H1 (cell line): ENCODE measurements at regions not wholly inside any gene's neighbourhood (a gene's known extent, or its start where the extent isn't known, plus 50 kb on each side); places are given as distances from the start of the nearest gene placed in this dataset.

ENCODE experiments used
- CTCF ChIA-PET: fragments of 300-600 bp; sonication (Branson Sonifier 250); formaldehyde crosslinking; loops from one replicate; lab custom pipeline; 2021; ENCODE audit not compliant: partially characterized antibody; lab: Charles Lee
- POLR2A ChIA-PET: fragments of 300-600 bp; sonication (Branson Sonifier 250); formaldehyde crosslinking; loops from one replicate; lab custom pipeline; 2021; ENCODE audit warnings: inconsistent platforms; ENCODE audit not compliant: partially characterized antibody; lab: Charles Lee
- DNase-seq, 2 experiments: peaks; one replicate each; pipeline versions ENCODE4 v3.0.0 to v3.0.0-alpha.2; 2010 to 2022; ENCODE audit warnings: low spot score in 2 of 2, low read depth in 1 of 2, mixed read lengths in 1 of 2
- FAIRE-seq: peaks from 2 replicates; lab custom pipeline; 2011; peaks lifted over from hg19 to GRCh38; lab: Jason Lieb, UNC
- H2AFZ ChIP-seq: 2 replicates; pipeline ENCODE4 v1.8.1; 2012; ENCODE audit warnings: low read length, inconsistent platforms
- H2AK5ac ChIP-seq: 2 replicates; pipeline ENCODE4 v1.6.1; 2013; ENCODE audit warnings: low read depth, low read length
- H2BK120ac ChIP-seq: replicated peaks from 2 replicates; pipeline ENCODE3; 2013; ENCODE audit warnings: low read depth, low read length, inconsistent platforms
- H2BK12ac ChIP-seq: 2 replicates; pipeline ENCODE4 v1.6.1; 2013; ENCODE audit warnings: low read depth, low read length
- H2BK15ac ChIP-seq: 2 replicates; pipeline ENCODE4 v1.6.1; 2013; ENCODE audit warnings: low read length
- H2BK20ac ChIP-seq: 2 replicates; pipeline ENCODE4 v1.6.1; 2013; ENCODE audit warnings: low read length
- H2BK5ac ChIP-seq: 2 replicates; pipeline ENCODE4 v1.6.1; 2013; ENCODE audit warnings: low read depth, low read length
- H3K14ac ChIP-seq: 2 replicates; pipeline ENCODE4 v1.6.1; 2013; ENCODE audit warnings: inconsistent platforms; ENCODE audit not compliant: insufficient read length
- H3K18ac ChIP-seq: 2 replicates; pipeline ENCODE4 v1.6.1; 2013; ENCODE audit warnings: low read length; ENCODE audit errors: extremely low read depth
- H3K23ac ChIP-seq: 2 replicates; pipeline ENCODE4 v1.6.1; 2013; ENCODE audit warnings: inconsistent platforms; ENCODE audit not compliant: insufficient read length
- H3K23me2 ChIP-seq: 2 replicates; pipeline ENCODE4 v1.6.1; 2013; ENCODE audit warnings: low read depth, low read length
- H3K27ac ChIP-seq: 2 replicates; pipeline ENCODE4 v1.6.1; 2011; ENCODE audit warnings: low read depth, low read length, inconsistent platforms
- H3K27me3 ChIP-seq, 4 experiments: replicated peaks in 1 of 4; 1 replicate in 1 of 4; 2 replicates in 3 of 4; pipeline versions ENCODE4 v1.6.1 to v1.8.1; 2011 to 2013; ENCODE audit warnings: low read length in 3 of 4, mild to moderate bottlenecking in 3 of 4, inconsistent platforms in 2 of 4, mixed read lengths in 2 of 4, moderate library complexity in 1 of 4; ENCODE audit not compliant: control insufficient read depth in 3 of 4, insufficient read depth in 3 of 4; ENCODE audit errors: extremely low read depth in 1 of 4
- H3K36me3 ChIP-seq, 4 experiments: 2 replicates each; pipeline versions ENCODE4 v1.6.1 to v1.8.1; 2011 to 2013; ENCODE audit warnings: mild to moderate bottlenecking in 4 of 4, low read length in 3 of 4, moderate library complexity in 2 of 4, control low read depth in 1 of 4, inconsistent platforms in 1 of 4; ENCODE audit not compliant: insufficient read depth in 4 of 4, control insufficient read depth in 2 of 4
- H3K4ac ChIP-seq: replicated peaks from 2 replicates; pipeline ENCODE3; 2013; ENCODE audit warnings: low read length, low read depth, mixed read lengths, inconsistent platforms; ENCODE audit not compliant: insufficient read length
- H3K4me1 ChIP-seq, 4 experiments: replicated peaks in 1 of 4; 1 replicate in 1 of 4; 2 replicates in 3 of 4; pipeline versions ENCODE4 v1.6.1 to v1.8.1; 2011 to 2013; ENCODE audit warnings: low read length in 3 of 4, inconsistent platforms in 2 of 4, mixed read lengths in 1 of 4; ENCODE audit not compliant: insufficient read depth in 4 of 4, control insufficient read depth in 3 of 4
- H3K4me2 ChIP-seq, 2 experiments: 2 replicates each; pipeline versions ENCODE4 v1.6.1 to v1.8.1; 2011 to 2013; ENCODE audit warnings: low read depth in 2 of 2, low read length in 2 of 2, control low read depth in 1 of 2, inconsistent platforms in 1 of 2, mild to moderate bottlenecking in 1 of 2; ENCODE audit not compliant: insufficient read depth in 1 of 2
- H3K4me3 ChIP-seq, 4 experiments: fragments of 200-600, 300-600 bp in 1 of 4; sonication (generic), shearing (Covaris generic), sonication (Bioruptor Twin) in 1 of 4; 2 replicates each; pipeline versions ENCODE4 v1.5.1 to v1.8.1; 2011 to 2016; ENCODE audit warnings: low read length in 4 of 4, low read depth in 3 of 4, control low read depth in 2 of 4, inconsistent platforms in 2 of 4, mild to moderate bottlenecking in 2 of 4, mixed read lengths in 1 of 4, moderate library complexity in 1 of 4; ENCODE audit not compliant: insufficient read depth in 2 of 4; ENCODE audit errors: extremely low read depth in 1 of 4
- H3K56ac ChIP-seq: replicated peaks from 2 replicates; pipeline ENCODE3; 2013; ENCODE audit warnings: low read depth, mild to moderate bottlenecking, mixed read lengths, low read length, inconsistent platforms; ENCODE audit not compliant: insufficient read length
- H3K79me1 ChIP-seq: 2 replicates; pipeline ENCODE4 v1.6.1; 2013; ENCODE audit warnings: low read depth, low read length, control low read depth
- H3K79me2 ChIP-seq, 2 experiments: 2 replicates each; pipeline versions ENCODE4 v1.6.1 to v1.8.1; 2012 to 2013; ENCODE audit warnings: low read length in 2 of 2, mild to moderate bottlenecking in 2 of 2, inconsistent platforms in 1 of 2; ENCODE audit not compliant: insufficient read depth in 2 of 2, control insufficient read depth in 1 of 2
- H3K9ac ChIP-seq, 4 experiments: replicated peaks in 1 of 4; 1 replicate in 1 of 4; 2 replicates in 3 of 4; pipeline versions ENCODE4 v1.6.1 to v1.8.1; 2011 to 2013; ENCODE audit warnings: low read depth in 3 of 4, low read length in 3 of 4, control low read depth in 2 of 4, mild to moderate bottlenecking in 2 of 4, moderate library complexity in 2 of 4, inconsistent platforms in 1 of 4; ENCODE audit errors: extremely low read depth in 1 of 4
- H3K9me3 ChIP-seq, 2 experiments: 2 replicates each; pipeline versions ENCODE4 v1.6.1 to v1.8.1; 2012 to 2013; ENCODE audit warnings: mild to moderate bottlenecking in 2 of 2, moderate library complexity in 2 of 2, control low read depth in 1 of 2, inconsistent platforms in 1 of 2, low read depth in 1 of 2, low read length in 1 of 2, mixed read lengths in 1 of 2; ENCODE audit not compliant: insufficient read depth in 2 of 2
- H4K20me1 ChIP-seq, 2 experiments: replicated peaks in 1 of 2; 2 replicates each; pipeline versions ENCODE3 to v1.8.1; 2011 to 2013; ENCODE audit warnings: inconsistent platforms in 2 of 2, low read length in 2 of 2, mild to moderate bottlenecking in 1 of 2; ENCODE audit not compliant: insufficient read depth in 2 of 2, control insufficient read depth in 1 of 2
- H4K5ac ChIP-seq: 2 replicates; pipeline ENCODE4 v1.6.1; 2013; ENCODE audit warnings: low read length, low read depth, mixed read lengths, inconsistent platforms; ENCODE audit not compliant: insufficient read length
- H4K8ac ChIP-seq: 2 replicates; pipeline ENCODE4 v1.8.0; 2013; ENCODE audit warnings: mild to moderate bottlenecking, moderate library complexity, low read length, inconsistent platforms; ENCODE audit not compliant: insufficient read depth; ENCODE audit errors: extremely low read depth
- H4K91ac ChIP-seq: replicated peaks from 2 replicates; pipeline ENCODE3; 2013; ENCODE audit warnings: low read length, mixed read lengths, inconsistent platforms; ENCODE audit not compliant: insufficient read length
- CBX5 ChIP-seq: fragments of 300-800, 300-1000 bp; sonication (generic); IDR thresholded peaks from 2 replicates; pipeline ENCODE4 v1.7.1; 2016; ENCODE audit warnings: antibody characterized with exemption, low read length, low read depth
- POLR2A ChIP-seq, 2 experiments: IDR thresholded peaks; 1 replicate in 1 of 2; 2 replicates in 1 of 2; pipeline ENCODE4 v1.6.1; 2011; ENCODE audit warnings: low read depth in 2 of 2, low read length in 2 of 2, mild to moderate bottlenecking in 2 of 2; ENCODE audit errors: control extremely low read depth in 1 of 2
- WGBS, 2 experiments: shearing (Covaris generic) in 1 of 2; methylation state at CpG; one replicate each; pipeline versions ENCODE4 v1.1.6 to v1.1.7; 2013 to 2015; ENCODE audit warnings: low lambda C conversion rate in 2 of 2, mixed read lengths in 2 of 2, inconsistent platforms in 1 of 2, low coverage in 1 of 2, missing lambda C conversion rate in 1 of 2; ENCODE audit not compliant: insufficient replicate concordance in 2 of 2, insufficient coverage in 1 of 2, insufficient read length in 1 of 2; ENCODE audit errors: extremely low coverage in 1 of 2, missing lambda C conversion rate in 1 of 2; 5-methylcytosine and 5-hydroxymethylcytosine counted together
- TF ChIP-seq, protein P1 (sequence below): IDR thresholded peaks from 2 replicates; pipeline ENCODE4 v1.6.1; 2011; ENCODE audit warnings: low read depth, mild to moderate bottlenecking, low read length; ENCODE audit not compliant: insufficient read depth

DNA sequence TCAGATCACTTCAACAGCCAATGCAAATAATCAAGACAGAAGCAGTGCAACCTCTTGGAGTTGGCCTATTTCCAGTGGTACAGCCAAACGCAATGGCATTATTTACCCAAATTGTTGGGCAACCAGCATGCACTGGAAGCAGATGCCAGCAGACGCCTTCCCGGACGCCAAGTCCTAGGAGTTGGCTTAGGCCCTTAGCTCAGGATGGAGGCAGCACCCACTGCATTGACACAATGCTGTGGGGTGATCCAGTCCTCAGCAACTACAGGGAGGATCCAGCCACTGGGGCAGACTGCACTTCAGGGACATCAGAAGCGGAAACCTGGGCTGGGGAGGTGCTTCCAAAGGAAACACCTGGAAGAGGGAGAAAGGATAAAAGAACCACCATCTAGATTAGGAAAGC is 290.4 kb downstream of the FAM43A start:
- H3K36me3 ChIP-seq: no peaks in the 10 kb centered on the region
- no peak overlapping the region for H3K18ac ChIP-seq
- no peak overlapping the region for H2BK120ac ChIP-seq
- H3K27me3 ChIP-seq: no peaks in the 10 kb centered on the region
- DNase-seq (peak in 1 of 2 experiments; percentile 24), FAIRE-seq (no peak)
- no peak overlapping the region for H3K4me2 ChIP-seq
- H3K9me3 ChIP-seq: no peaks in the 10 kb centered on the region
- peak overlapping the region; percentile 35; the same call in 1 of the 2 replicates for H4K8ac ChIP-seq
- no peak overlapping the region for H3K23ac ChIP-seq
- H2BK12ac ChIP-seq: no peak overlapping the region
- H3K9ac ChIP-seq: no peak overlapping the region; a peak in 1 of 7 replicates
- H3K4me3 ChIP-seq: no peak overlapping the region
- no peak overlapping the region for H2AFZ ChIP-seq
- no peak overlapping the region for H3K27ac ChIP-seq
- POLR2A ChIA-PET: no interaction called here
- no peak overlapping the region for H2BK15ac ChIP-seq
- no peaks in the 10 kb centered on the region for H4K20me1 ChIP-seq
- no peak overlapping the region for H2BK20ac ChIP-seq
- H3K14ac ChIP-seq: no peak overlapping the region
- no peak overlapping the region for H3K4ac ChIP-seq
- H3K56ac ChIP-seq: no peak overlapping the region
- H3K79me2 ChIP-seq: no peaks in the 10 kb centered on the region
- H2AK5ac ChIP-seq: no peak overlapping the region
- CTCF ChIA-PET: interaction anchor here (0.7 to 3.0 kb wide), 5 partner anchors 9 to 293 kb away, joined by 3 to 12 read pairs (median 3); no protein-coding TSS in a partner anchor
- no peak overlapping the region for H4K91ac ChIP-seq
- H3K4me1 ChIP-seq: no peaks in the 10 kb centered on the region
- H2BK5ac ChIP-seq: no peak overlapping the region
- 93% methylated on average over 5 of the region's 5 CpGs; no CpG with 5 or more reads in 1 of the 2 experiments for WGBS, 2 experiments
- H4K5ac ChIP-seq: no peak overlapping the region
- H3K79me1 ChIP-seq: no peaks in the 10 kb centered on the region
- H3K23me2 ChIP-seq: no peaks in the 10 kb centered on the region
- TF ChIP-seq POLR2A (IDR thresholded peaks at IDR 0.05; ENCODE audit: control extremely low read depth in 1 of 2, low read depth in 2 of 2, low read length in 2 of 2): no peak
- no peak for TF ChIP-seq CBX5
- TF ChIP-seq, protein P1, sequence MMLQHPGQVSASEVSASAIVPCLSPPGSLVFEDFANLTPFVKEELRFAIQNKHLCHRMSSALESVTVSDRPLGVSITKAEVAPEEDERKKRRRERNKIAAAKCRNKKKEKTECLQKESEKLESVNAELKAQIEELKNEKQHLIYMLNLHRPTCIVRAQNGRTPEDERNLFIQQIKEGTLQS: no peak
